ENCODE measurements at regions not wholly inside any gene's neighbourhood (a gene's known extent, or its start where the extent isn't known, plus 50 kb on each side); places are given as distances from the start of the nearest gene placed in this dataset.
"Not testable (repeated sequence)": the region's sequence is repeated elsewhere in the genome, so short reads cannot be mapped to it uniquely, and the experiment has no call there.

DNA sequence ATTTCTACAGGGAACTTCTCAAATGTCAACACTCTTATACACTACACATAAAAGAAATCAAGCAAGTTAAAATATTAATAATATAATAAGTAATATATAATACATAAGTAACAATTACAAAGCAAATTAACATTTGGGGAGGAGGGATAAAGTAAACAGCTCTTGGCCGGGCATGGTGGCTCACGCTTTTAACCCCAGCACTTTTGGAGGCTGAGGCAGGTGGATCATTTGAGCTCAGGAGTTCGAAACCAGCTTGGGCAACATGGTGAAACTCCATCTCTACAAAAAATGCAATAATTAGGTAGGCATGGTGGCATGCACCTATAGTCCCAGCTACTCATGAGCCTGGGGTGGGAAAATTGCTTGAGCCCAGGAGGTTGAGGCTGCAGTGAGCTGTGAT is 4772.6 kb upstream of the OR11H1 start:
- H3K4me1 ChIP-seq; intact Hi-C loops (cut with DNase I; ENCODE audit: low total_unique reads); H3K4me3 ChIP-seq; DNase-seq; H3K27me3 ChIP-seq (replicated peaks in 1 of 7); H3K27ac ChIP-seq; H3K36me3 ChIP-seq: not testable (repeated sequence)
- 44 to 48% (median 47%) methylated on average over 3 of the region's 3 CpGs for WGBS, 5 donors
- peaks cover 0 to 60% (median 46%) of the 10 kb centered on the region in 8 donors for H3K9me3 ChIP-seq

DNA sequence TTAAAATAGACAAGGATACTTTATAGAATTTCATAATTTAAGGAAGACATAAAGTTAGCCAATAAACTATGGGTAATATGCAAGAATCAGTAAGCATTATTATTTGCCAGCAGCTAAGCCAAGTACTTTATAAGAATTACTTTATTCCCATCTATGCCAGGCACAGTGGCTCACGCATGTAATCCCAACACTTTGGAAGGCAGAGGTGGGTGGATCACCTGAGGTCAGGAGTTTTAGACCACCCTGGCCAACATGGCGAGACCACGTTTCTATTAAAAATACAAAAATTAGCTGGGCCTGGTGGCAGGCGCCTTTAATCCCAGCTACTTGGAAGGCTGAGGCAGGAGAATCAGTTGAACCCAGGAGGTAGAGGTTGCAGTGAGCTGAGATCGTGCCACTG is 4767.6 kb upstream of the OR11H1 start:
- DNase-seq; H3K36me3 ChIP-seq; H3K27ac ChIP-seq; H3K4me3 ChIP-seq; H3K27me3 ChIP-seq (replicated peaks in 1 of 7); H3K4me1 ChIP-seq; intact Hi-C loops (cut with DNase I; ENCODE audit: low total_unique reads): not testable (repeated sequence)
- peaks cover 0 to 60% (median 41%) of the 10 kb centered on the region in 8 donors for H3K9me3 ChIP-seq
- WGBS, 5 donors = 45 to 53% (median 50%) methylated on average over 5 of the region's 5 CpGs

DNA sequence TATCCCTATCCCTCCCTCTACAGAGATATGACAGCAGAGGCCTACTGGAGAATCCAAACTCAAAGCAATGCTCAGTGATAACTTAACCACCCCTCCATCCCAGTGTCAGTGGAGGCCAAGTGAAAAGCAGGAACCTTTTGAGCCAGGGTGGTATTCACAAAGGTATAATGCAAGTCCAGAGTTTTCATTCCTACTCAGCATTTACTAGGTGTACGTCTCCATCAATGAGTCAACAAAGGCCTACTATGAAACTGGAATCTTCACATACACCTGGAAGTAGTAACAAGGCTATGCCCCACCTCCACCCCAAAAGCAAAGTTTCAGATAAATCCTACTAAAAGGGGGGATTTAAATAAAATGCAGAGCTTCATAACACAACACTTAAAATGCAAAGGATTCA is 4761.7 kb upstream of the OR11H1 start:
- H3K27ac ChIP-seq; intact Hi-C loops (cut with DNase I; ENCODE audit: low total_unique reads); H3K4me3 ChIP-seq; H3K36me3 ChIP-seq; H3K4me1 ChIP-seq; DNase-seq; H3K27me3 ChIP-seq (replicated peaks in 1 of 7): not testable (repeated sequence)
- WGBS, 5 donors = 67 to 91% (median 81%) methylated on average over 1 of the region's 1 CpG
- peaks cover 0 to 74% (median 63%) of the 10 kb centered on the region in 8 donors for H3K9me3 ChIP-seq

DNA sequence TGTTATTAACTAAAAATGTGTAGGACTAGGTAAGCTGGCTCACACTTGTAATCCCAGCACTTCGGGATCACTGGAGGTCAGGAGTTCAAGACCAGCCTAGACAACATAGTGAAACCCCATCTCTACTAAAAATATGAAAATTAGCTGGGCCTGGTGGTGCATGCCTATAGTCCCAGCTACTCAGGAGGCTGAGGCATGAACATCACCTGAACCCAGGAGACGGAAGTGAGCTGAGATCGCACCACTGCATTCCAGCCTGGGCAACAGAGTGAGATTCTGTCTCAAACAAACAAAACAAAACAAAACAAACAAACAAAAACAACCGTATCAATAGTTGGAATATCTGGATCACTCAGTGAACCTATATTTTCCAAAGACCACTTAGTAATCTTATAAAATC is 4759.1 kb upstream of the OR11H1 start:
- H3K27me3 ChIP-seq (replicated peaks in 1 of 7); H3K27ac ChIP-seq; H3K36me3 ChIP-seq; intact Hi-C loops (cut with DNase I; ENCODE audit: low total_unique reads); H3K4me1 ChIP-seq; H3K4me3 ChIP-seq; DNase-seq: not testable (repeated sequence)
- peaks cover 3 to 78% (median 65%) of the 10 kb centered on the region in 8 donors for H3K9me3 ChIP-seq
- 75 to 82% (median 76%) methylated on average over 4 of the region's 4 CpGs for WGBS, 5 donors

DNA sequence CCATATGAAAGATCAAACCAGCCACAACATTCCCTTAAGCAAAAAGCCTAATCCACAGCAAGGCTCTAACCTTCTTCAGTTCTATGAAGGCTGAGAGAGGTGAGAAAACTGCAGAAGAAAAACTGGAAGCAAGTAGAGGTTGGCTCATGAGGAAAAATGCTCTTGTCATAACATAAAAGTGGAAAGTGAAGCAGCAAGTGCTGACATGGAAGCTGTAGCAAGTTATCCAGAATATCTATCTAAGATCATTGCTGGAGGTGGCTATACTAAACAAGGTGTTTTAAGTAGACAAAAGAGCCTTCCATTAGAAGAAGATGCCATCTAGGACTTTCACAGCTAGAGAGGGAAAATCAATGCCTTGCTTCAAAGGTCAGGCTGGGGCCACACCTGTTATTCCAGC is 4756.2 kb upstream of the OR11H1 start:
- DNase-seq; H3K36me3 ChIP-seq; H3K27me3 ChIP-seq (replicated peaks in 1 of 7); intact Hi-C loops (cut with DNase I; ENCODE audit: low total_unique reads); H3K4me3 ChIP-seq; H3K27ac ChIP-seq; H3K4me1 ChIP-seq: not testable (repeated sequence)
- peaks cover 3 to 87% (median 77%) of the 10 kb centered on the region in 8 donors for H3K9me3 ChIP-seq

DNA sequence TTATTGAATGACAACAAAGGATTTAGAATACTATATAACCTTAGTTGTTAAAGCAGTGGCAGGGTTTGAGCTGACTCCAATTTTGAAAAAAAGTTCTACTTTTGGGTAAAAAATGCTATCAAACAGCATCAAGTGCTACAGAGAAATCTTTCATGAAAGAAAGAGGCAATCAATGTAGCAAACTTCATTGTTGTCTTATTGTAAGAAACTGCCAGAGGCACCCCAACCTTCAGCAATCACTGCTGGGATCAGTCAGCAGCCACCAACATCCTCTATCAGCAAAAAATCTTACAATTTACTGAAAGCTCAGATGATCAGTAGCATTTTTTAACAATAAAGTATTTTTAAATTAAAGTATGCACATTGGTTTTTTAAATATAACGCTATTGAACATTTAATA is 4754.7 kb upstream of the OR11H1 start:
- H3K27ac ChIP-seq; intact Hi-C loops (cut with DNase I; ENCODE audit: low total_unique reads): not testable (repeated sequence)
- 8 to 89% (median 38%) methylated on average over 1 of the region's 1 CpG for WGBS, 5 donors

DNA sequence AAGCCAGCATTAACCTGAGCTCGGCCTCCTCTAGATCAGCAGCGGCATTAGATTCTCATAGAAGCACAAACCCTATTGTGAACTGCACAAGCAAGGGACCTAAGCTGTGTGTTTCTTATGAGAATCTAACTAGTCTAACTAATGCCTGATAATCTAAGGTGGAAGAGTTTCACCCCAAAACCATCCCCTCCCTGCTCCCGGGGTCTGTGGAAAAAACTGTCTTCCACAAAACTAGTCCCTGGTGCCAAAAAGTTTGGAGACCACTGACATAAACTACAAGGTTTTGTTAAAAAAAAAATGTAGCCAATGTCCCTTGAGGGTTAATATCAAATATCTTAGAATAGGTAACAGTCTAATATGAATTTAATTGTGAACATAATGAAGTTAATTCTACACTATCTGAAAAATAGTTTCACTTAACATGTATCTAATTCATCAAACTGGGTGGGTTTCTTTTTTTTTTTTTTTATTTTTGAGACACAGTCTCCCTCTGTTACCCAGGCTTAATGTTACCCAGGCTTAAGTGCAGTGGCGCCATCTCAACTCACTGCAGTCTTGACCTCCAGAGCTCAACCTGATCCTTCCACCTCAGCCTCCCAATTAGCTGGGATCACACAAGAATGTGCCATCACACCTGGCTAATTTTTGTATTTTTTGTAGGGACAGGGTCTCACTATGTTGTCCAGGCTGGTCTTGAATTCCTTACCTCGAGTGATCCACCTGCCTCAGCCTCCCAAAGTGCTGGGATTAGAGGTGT is 4752.2 kb upstream of the OR11H1 start:
- DNase-seq; H3K36me3 ChIP-seq; intact Hi-C loops (cut with DNase I; ENCODE audit: low total_unique reads); H3K4me1 ChIP-seq; H3K27ac ChIP-seq; H3K27me3 ChIP-seq (replicated peaks in 1 of 7); H3K4me3 ChIP-seq: not testable (repeated sequence)
- peaks cover 3 to 88% (median 69%) of the 10 kb centered on the region in 8 donors for H3K9me3 ChIP-seq
- WGBS, 5 donors = 47 to 57% (median 56%) methylated on average over 5 of the region's 5 CpGs

More for the DNA sequence above, 4754.7 kb upstream of the OR11H1 start:
- peaks cover 3 to 84% (median 68%) of the 10 kb centered on the region in 8 donors for H3K9me3 ChIP-seq
- not testable (repeated sequence) for H3K4me1 ChIP-seq; DNase-seq; H3K27me3 ChIP-seq (replicated peaks in 1 of 7); H3K4me3 ChIP-seq; H3K36me3 ChIP-seq

DNA sequence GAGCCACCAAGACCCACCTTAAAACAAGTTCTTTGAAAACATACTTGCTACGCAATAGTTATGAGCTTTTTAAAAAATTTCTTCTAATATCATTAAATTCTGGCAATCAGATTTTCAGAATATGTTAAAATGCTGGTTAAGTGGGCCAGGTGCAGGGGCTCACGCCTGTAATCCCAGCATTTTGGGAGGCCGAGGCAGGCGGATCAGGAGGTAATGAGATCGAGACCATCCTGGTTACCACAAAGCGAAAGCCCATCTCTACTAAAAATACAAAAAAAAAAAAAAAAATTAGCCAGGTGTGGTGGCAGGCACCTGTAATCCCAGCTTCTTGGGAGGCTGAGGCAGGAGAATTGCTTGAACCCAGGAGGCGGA is 4751.6 kb upstream of the OR11H1 start:
- H3K4me1 ChIP-seq; H3K27ac ChIP-seq; H3K36me3 ChIP-seq; H3K4me3 ChIP-seq; DNase-seq; intact Hi-C loops (cut with DNase I; ENCODE audit: low total_unique reads); H3K27me3 ChIP-seq (replicated peaks in 1 of 7): not testable (repeated sequence)
- peaks cover 3 to 88% (median 69%) of the 10 kb centered on the region in 8 donors for H3K9me3 ChIP-seq
- 49 to 68% (median 59%) methylated on average over 7 of the region's 7 CpGs for WGBS, 5 donors

DNA sequence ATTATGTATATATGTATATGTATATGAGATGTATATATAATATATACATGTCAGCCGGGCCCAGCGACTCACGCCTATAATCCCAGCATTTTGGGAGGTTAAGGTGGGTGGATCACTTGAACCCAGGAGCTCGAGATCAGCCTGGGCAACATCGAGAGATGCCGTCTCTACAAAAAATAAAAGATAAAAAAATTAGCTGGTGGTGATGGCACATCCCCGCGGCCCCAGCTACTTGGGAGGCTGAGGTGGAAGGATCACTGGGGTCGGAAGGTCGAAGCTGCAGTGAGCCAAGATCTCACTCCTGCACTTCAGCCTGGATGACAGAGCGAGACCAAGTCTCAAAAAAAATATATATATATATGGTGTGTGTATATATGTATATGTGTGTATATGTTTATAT is 4750.3 kb upstream of the OR11H1 start:
- not testable (repeated sequence) for DNase-seq; H3K27me3 ChIP-seq (replicated peaks in 1 of 7)

More for the DNA sequence above, 4750.3 kb upstream of the OR11H1 start:
- H3K27ac ChIP-seq; intact Hi-C loops (cut with DNase I; ENCODE audit: low total_unique reads); H3K4me3 ChIP-seq; H3K4me1 ChIP-seq; H3K36me3 ChIP-seq: not testable (repeated sequence)
- WGBS, 5 donors = 69 to 82% (median 74%) methylated on average over 11 of the region's 11 CpGs
- H3K9me3 ChIP-seq = peaks cover 3 to 88% (median 72%) of the 10 kb centered on the region in 8 donors
